HEK293 (cell line): ENCODE measurements at regions not wholly inside any gene's neighbourhood (a gene's known extent, or its start where the extent isn't known, plus 50 kb on each side); places are given as distances from the start of the nearest gene placed in this dataset.

Experiments used
- CTCF ChIA-PET: fragments of 350-600 bp; formaldehyde crosslinking; extraction: SDS; loops from one replicate; lab custom pipeline; 2021; ENCODE audit warnings: antibody characterized with exemption; lab: Yijun Ruan, JAX
- POLR2A ChIA-PET: fragments of 300-600 bp; formaldehyde crosslinking; extraction: SDS; loops from one replicate; lab custom pipeline; 2020; ENCODE audit warnings: antibody characterized with exemption, inconsistent platforms; lab: Yijun Ruan, JAX
- H3K27ac ChIP-seq: fragments of 200-500 bp; sonication (Bioruptor generic); 2 replicates; pipeline ENCODE4 v1.5.1; 2014; ENCODE audit warnings: low read depth, low read length, control low read depth, inconsistent platforms; ENCODE audit errors: extremely low read depth
- H3K36me3 ChIP-seq, 2 experiments: fragments of 200-500 bp in 1 of 2; sonication (Bioruptor generic) in 1 of 2; 1 replicate in 1 of 2; 2 replicates in 1 of 2; pipeline ENCODE4 v1.5.1; 2014 to 2017; ENCODE audit warnings: inconsistent platforms in 2 of 2, low read length in 2 of 2; ENCODE audit not compliant: control insufficient read depth in 2 of 2, insufficient read depth in 1 of 2
- H3K4me1 ChIP-seq: fragments of 200-500 bp; sonication (Bioruptor generic); 2 replicates; pipeline ENCODE4 v1.5.1; 2014; ENCODE audit warnings: mild to moderate bottlenecking, low read length, inconsistent platforms; ENCODE audit not compliant: control insufficient read depth, insufficient read depth
- H3K4me3 ChIP-seq: 2 replicates; pipeline ENCODE4 v1.5.1; 2011; ENCODE audit warnings: low read depth, mild to moderate bottlenecking, control low read depth, low read length, moderate library complexity
- H3K9me3 ChIP-seq: fragments of 200-500 bp; sonication (Bioruptor generic); 2 replicates; pipeline ENCODE4 v1.5.1; 2014; ENCODE audit warnings: low read depth, low read length, inconsistent platforms; ENCODE audit not compliant: control insufficient read depth, insufficient read depth
- BCL11A ChIP-seq: fragments of 450-650 bp; formaldehyde crosslinking; IDR thresholded peaks from 2 replicates; pipeline ENCODE4 v1.5.1; 2016; ENCODE audit warnings: low read depth, missing biosample characterization, missing genetic modification characterization
- FEZF1 ChIP-seq: fragments of 450-650 bp; formaldehyde crosslinking; IDR thresholded peaks from 2 replicates; pipeline ENCODE4 v1.5.1; 2016; ENCODE audit warnings: missing biosample characterization, missing genetic modification characterization
- IKZF3 ChIP-seq: fragments of 450-650 bp; IDR thresholded peaks from 2 replicates; pipeline ENCODE4 v1.5.0; 2018; ENCODE audit warnings: missing biosample characterization, mild to moderate bottlenecking, missing genetic modification characterization, moderate library complexity
- KLF7 ChIP-seq: fragments of 450-650 bp; formaldehyde crosslinking; IDR thresholded peaks from 2 replicates; pipeline ENCODE4 v1.5.1; 2016; ENCODE audit warnings: missing biosample characterization, missing genetic modification characterization, borderline replicate concordance
- MZF1 ChIP-seq: fragments of 450-650 bp; formaldehyde crosslinking; IDR thresholded peaks from 2 replicates; pipeline ENCODE4 v1.5.1; 2017; ENCODE audit warnings: missing biosample characterization, missing genetic modification characterization, borderline replicate concordance
- PATZ1 ChIP-seq: fragments of 450-650 bp; formaldehyde crosslinking; IDR thresholded peaks from 2 replicates; pipeline ENCODE4 v1.5.1; 2016; ENCODE audit warnings: missing biosample characterization, missing genetic modification characterization
- RBAK ChIP-seq: fragments of 450-650 bp; formaldehyde crosslinking; IDR thresholded peaks from 2 replicates; pipeline ENCODE4 v1.5.1; 2016; ENCODE audit warnings: missing biosample characterization, missing genetic modification characterization
- SP2 ChIP-seq: fragments of 450-650 bp; formaldehyde crosslinking; IDR thresholded peaks from 2 replicates; pipeline ENCODE4 v1.5.1; 2016; ENCODE audit warnings: missing biosample characterization, missing genetic modification characterization
- TCF7L2 ChIP-seq: IDR thresholded peaks from 2 replicates; pipeline ENCODE4 v1.6.1; 2011; ENCODE audit warnings: low read depth, mild to moderate bottlenecking, inconsistent platforms, low read length, moderate library complexity, borderline replicate concordance
- ZBTB7A ChIP-seq: fragments of 450-650 bp; formaldehyde crosslinking; IDR thresholded peaks from 2 replicates; pipeline ENCODE4 v1.5.1; 2016; ENCODE audit warnings: low read depth, missing biosample characterization, missing genetic modification characterization
- ZFP69B ChIP-seq: fragments of 450-650 bp; formaldehyde crosslinking; IDR thresholded peaks from 2 replicates; pipeline ENCODE4 v1.5.1; 2016; ENCODE audit warnings: missing biosample characterization, missing genetic modification characterization
- ZNF146 ChIP-seq: fragments of 450-650 bp; formaldehyde crosslinking; IDR thresholded peaks from 2 replicates; pipeline ENCODE4 v1.5.1; 2016; ENCODE audit warnings: missing biosample characterization, missing genetic modification characterization
- ZNF211 ChIP-seq: fragments of 450-650 bp; formaldehyde crosslinking; IDR thresholded peaks from 2 replicates; pipeline ENCODE4 v1.5.1; 2016; ENCODE audit warnings: low read depth, missing biosample characterization, missing genetic modification characterization
- ZNF311 ChIP-seq: fragments of 450-650 bp; formaldehyde crosslinking; IDR thresholded peaks from 2 replicates; pipeline ENCODE4 v1.5.1; 2017; ENCODE audit warnings: missing biosample characterization, missing genetic modification characterization, borderline replicate concordance
- ZNF521 ChIP-seq: fragments of 450-650 bp; formaldehyde crosslinking; IDR thresholded peaks from 2 replicates; pipeline ENCODE4 v1.5.1; 2017; ENCODE audit warnings: missing biosample characterization, mild to moderate bottlenecking, missing genetic modification characterization
- ZNF555 ChIP-seq: fragments of 450-650 bp; formaldehyde crosslinking; conservative IDR thresholded peaks from 2 replicates; pipeline ENCODE4 v1.5.1; 2017; ENCODE audit warnings: missing biosample characterization, mild to moderate bottlenecking, missing genetic modification characterization, inconsistent platforms
- ZNF561 ChIP-seq: fragments of 450-650 bp; IDR thresholded peaks from 2 replicates; pipeline ENCODE4 v1.5.1; 2018; ENCODE audit warnings: missing biosample characterization, missing genetic modification characterization, borderline replicate concordance
- ZNF585B ChIP-seq: fragments of 450-650 bp; formaldehyde crosslinking; IDR thresholded peaks from 2 replicates; pipeline ENCODE4 v1.5.1; 2016; ENCODE audit warnings: missing biosample characterization, missing genetic modification characterization
- ZNF623 ChIP-seq: fragments of 450-650 bp; formaldehyde crosslinking; IDR thresholded peaks from 2 replicates; pipeline ENCODE4 v1.5.1; 2016; ENCODE audit warnings: missing biosample characterization, missing genetic modification characterization
- ZNF670 ChIP-seq: fragments of 450-650 bp; formaldehyde crosslinking; IDR thresholded peaks from 2 replicates; pipeline ENCODE4 v1.5.1; 2016; ENCODE audit warnings: missing biosample characterization, missing genetic modification characterization, low read depth
- ZNF747 ChIP-seq: fragments of 450-650 bp; formaldehyde crosslinking; IDR thresholded peaks from 2 replicates; pipeline ENCODE4 v1.5.1; 2016; ENCODE audit warnings: missing biosample characterization, missing genetic modification characterization
- ZNF76 ChIP-seq: fragments of 450-650 bp; formaldehyde crosslinking; IDR thresholded peaks from 2 replicates; pipeline ENCODE4; 2016; ENCODE audit warnings: low read depth, missing biosample characterization, missing genetic modification characterization, borderline replicate concordance
- ZNF785 ChIP-seq: fragments of 450-650 bp; formaldehyde crosslinking; IDR thresholded peaks from 2 replicates; pipeline ENCODE4 v1.5.1; 2016; ENCODE audit warnings: missing biosample characterization, missing genetic modification characterization
- ZSCAN16 ChIP-seq: fragments of 450-650 bp; formaldehyde crosslinking; IDR thresholded peaks from 2 replicates; pipeline ENCODE4 v1.5.1; 2016; ENCODE audit warnings: missing biosample characterization, missing genetic modification characterization
- TF ChIP-seq, protein P1 (sequence below): fragments of 450-650 bp; formaldehyde crosslinking; IDR thresholded peaks from 2 replicates; pipeline ENCODE4 v1.5.1; 2016; ENCODE audit warnings: missing biosample characterization, missing genetic modification characterization
- TF ChIP-seq, protein P2 (sequence below): fragments of 450-650 bp; formaldehyde crosslinking; IDR thresholded peaks from 2 replicates; pipeline ENCODE4 v1.5.1; 2016; ENCODE audit warnings: missing biosample characterization, missing genetic modification characterization, borderline replicate concordance
- TF ChIP-seq, protein P3 (sequence below): fragments of 450-650 bp; formaldehyde crosslinking; optimal IDR thresholded peaks from 2 replicates; pipeline ENCODE3; 2016; ENCODE audit warnings: missing biosample characterization, mild to moderate bottlenecking, missing genetic modification characterization

- Histone ChIP-seq H3K27ac (no peak overlapping the region), H3K9me3 (no peaks in the 10 kb centered on the region), H3K4me1 (no peaks in the 10 kb centered on the region), H3K4me3 (no peak overlapping the region), H3K36me3 (no peaks in the 10 kb centered on the region)
- ChIA-PET POLR2A (no interaction called here), CTCF (no interaction called here)
- no peak for TF ChIP-seq ZNF670 (tag by site-specific recombination)
- no peak for TF ChIP-seq FEZF1 (tag by site-specific recombination)
These were observed 383.6 kb upstream of the TPK1 start for GRCh38 chr7:145219461-145219860.

- H3K36me3 ChIP-seq: no peaks in the 10 kb centered on the region
- no peak overlapping the region for H3K27ac ChIP-seq
- POLR2A ChIA-PET: no interaction called here
These were observed 381.0 kb upstream of the TPK1 start for GRCh38 chr7:145216866-145217265.

DNA sequence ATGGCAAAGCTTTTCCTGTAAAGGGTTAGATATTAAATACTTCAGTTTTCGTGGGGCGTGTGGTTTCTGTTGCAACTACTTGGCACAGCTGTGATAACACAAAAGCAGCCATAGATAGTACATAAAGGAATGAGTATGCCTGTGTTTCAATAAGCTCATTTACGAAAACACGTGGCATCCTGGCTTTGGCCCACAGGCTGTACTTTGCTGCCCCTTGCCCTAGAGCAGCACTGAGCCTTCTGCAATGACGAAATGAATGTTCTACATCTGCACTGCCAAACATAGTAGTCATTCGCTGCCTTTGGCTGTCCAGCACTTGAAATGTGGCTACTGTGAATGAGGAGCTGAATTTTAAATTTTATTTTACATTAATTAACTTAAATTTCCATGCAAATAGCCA is 376.2 kb upstream of the TPK1 start:
- ChIA-PET POLR2A (no interaction called here), CTCF (no interaction called here)
- Histone ChIP-seq H3K4me1 (no peaks in the 10 kb centered on the region), H3K36me3 (no peaks in the 10 kb centered on the region), H3K9me3 (no peaks in the 10 kb centered on the region), H3K27ac (no peak overlapping the region), H3K4me3 (no peak overlapping the region)
- TF ChIP-seq ZNF146 (tag by site-specific recombination) (no peak), ZFP69B (no peak), ZBTB7A (tag by site-specific recombination) (no peak), PATZ1 (tag by site-specific recombination) (no peak), KLF7 (no peak), TCF7L2 (no peak), ZNF311 (tag by site-specific recombination) (no peak), ZNF623 (tag by site-specific recombination) (no peak)
- TF ChIP-seq, protein P1, sequence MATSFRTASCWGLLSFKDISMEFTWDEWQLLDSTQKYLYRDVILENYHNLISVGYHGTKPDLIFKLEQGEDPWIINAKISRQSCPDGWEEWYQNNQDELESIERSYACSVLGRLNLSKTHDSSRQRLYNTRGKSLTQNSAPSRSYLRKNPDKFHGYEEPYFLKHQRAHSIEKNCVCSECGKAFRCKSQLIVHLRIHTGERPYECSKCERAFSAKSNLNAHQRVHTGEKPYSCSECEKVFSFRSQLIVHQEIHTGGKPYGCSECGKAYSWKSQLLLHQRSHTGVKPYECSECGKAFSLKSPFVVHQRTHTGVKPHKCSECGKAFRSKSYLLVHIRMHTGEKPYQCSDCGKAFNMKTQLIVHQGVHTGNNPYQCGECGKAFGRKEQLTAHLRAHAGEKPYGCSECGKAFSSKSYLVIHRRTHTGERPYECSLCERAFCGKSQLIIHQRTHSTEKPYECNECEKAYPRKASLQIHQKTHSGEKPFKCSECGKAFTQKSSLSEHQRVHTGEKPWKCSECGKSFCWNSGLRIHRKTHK (tag by site-specific recombination): no peak

More at GRCh38 chr7:145216866-145217265, 381.0 kb upstream of the TPK1 start:
- H3K9me3 ChIP-seq: no peaks in the 10 kb centered on the region
- H3K4me1 ChIP-seq: no peaks in the 10 kb centered on the region
- no peak overlapping the region for H3K4me3 ChIP-seq
- CTCF ChIA-PET: no interaction called here
- TF ChIP-seq ZNF785 (tag by site-specific recombination) (no peak), ZNF211 (no peak), ZNF585B (tag by site-specific recombination) (no peak), ZBTB7A (tag by site-specific recombination) (no peak), BCL11A (tag by site-specific recombination) (no peak), FEZF1 (tag by site-specific recombination) (no peak), RBAK (tag by site-specific recombination) (no peak), IKZF3 (tag by site-specific recombination) (no peak), ZNF561 (tag by site-specific recombination) (no peak), ZNF555 (no peak), ZNF521 (tag by site-specific recombination) (no peak), ZNF747 (tag by site-specific recombination) (no peak), ZNF76 (no peak), SP2 (tag by site-specific recombination) (no peak), MZF1 (tag by site-specific recombination) (no peak), ZSCAN16 (tag by site-specific recombination) (no peak)
- TF ChIP-seq, protein P2, sequence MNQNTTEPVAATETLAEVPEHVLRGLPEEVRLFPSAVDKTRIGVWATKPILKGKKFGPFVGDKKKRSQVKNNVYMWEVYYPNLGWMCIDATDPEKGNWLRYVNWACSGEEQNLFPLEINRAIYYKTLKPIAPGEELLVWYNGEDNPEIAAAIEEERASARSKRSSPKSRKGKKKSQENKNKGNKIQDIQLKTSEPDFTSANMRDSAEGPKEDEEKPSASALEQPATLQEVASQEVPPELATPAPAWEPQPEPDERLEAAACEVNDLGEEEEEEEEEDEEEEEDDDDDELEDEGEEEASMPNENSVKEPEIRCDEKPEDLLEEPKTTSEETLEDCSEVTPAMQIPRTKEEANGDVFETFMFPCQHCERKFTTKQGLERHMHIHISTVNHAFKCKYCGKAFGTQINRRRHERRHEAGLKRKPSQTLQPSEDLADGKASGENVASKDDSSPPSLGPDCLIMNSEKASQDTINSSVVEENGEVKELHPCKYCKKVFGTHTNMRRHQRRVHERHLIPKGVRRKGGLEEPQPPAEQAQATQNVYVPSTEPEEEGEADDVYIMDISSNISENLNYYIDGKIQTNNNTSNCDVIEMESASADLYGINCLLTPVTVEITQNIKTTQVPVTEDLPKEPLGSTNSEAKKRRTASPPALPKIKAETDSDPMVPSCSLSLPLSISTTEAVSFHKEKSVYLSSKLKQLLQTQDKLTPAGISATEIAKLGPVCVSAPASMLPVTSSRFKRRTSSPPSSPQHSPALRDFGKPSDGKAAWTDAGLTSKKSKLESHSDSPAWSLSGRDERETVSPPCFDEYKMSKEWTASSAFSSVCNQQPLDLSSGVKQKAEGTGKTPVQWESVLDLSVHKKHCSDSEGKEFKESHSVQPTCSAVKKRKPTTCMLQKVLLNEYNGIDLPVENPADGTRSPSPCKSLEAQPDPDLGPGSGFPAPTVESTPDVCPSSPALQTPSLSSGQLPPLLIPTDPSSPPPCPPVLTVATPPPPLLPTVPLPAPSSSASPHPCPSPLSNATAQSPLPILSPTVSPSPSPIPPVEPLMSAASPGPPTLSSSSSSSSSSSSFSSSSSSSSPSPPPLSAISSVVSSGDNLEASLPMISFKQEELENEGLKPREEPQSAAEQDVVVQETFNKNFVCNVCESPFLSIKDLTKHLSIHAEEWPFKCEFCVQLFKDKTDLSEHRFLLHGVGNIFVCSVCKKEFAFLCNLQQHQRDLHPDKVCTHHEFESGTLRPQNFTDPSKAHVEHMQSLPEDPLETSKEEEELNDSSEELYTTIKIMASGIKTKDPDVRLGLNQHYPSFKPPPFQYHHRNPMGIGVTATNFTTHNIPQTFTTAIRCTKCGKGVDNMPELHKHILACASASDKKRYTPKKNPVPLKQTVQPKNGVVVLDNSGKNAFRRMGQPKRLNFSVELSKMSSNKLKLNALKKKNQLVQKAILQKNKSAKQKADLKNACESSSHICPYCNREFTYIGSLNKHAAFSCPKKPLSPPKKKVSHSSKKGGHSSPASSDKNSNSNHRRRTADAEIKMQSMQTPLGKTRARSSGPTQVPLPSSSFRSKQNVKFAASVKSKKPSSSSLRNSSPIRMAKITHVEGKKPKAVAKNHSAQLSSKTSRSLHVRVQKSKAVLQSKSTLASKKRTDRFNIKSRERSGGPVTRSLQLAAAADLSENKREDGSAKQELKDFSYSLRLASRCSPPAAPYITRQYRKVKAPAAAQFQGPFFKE (tag by site-specific recombination): no peak
- TF ChIP-seq, protein P3, sequence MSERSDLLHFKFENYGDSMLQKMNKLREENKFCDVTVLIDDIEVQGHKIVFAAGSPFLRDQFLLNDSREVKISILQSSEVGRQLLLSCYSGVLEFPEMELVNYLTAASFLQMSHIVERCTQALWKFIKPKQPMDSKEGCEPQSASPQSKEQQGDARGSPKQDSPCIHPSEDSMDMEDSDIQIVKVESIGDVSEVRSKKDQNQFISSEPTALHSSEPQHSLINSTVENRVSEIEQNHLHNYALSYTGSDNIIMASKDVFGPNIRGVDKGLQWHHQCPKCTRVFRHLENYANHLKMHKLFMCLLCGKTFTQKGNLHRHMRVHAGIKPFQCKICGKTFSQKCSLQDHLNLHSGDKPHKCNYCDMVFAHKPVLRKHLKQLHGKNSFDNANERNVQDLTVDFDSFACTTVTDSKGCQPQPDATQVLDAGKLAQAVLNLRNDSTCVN (tag by site-specific recombination): no peak
